GF-D8 (cell line): ENCODE measurements at regions not wholly inside any gene's neighbourhood (a gene's known extent, or its start where the extent isn't known, plus 50 kb on each side); places are given as distances from the start of the nearest gene placed in this dataset.

ENCODE experiments used
- DNase-seq: peaks from one replicate; lab custom pipeline; 2025; lab: John Stamatoyannopoulos, UW

DNA sequence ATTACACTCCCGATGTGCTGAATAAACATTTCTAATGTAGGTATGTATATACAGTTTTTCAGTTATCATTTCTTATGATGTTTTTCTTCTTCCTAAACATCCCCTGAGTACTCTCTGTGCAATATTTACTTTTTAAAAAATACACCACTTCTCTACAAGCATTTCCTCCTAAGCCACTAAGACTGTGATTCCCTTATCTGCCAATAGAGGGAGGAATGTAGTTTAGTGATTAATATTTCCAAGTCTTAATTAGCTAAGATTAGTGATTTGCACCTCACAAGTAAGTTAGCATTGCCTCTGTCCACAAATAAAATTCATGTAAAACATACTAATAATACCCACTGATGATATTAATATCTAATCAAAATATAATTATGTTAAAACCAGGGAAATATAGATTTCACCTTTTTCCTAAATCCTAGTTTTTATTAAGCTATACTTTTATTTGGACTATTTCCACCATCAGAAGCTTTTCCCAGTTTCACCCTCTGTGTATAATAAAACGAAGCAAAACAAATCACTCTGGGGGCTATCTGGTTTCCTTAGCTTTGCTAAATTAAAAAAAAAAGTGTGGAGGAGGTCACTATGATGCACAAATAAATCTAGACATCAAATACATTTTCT is 909.1 kb downstream of the FAT4 start:
- no peak for DNase-seq

DNA sequence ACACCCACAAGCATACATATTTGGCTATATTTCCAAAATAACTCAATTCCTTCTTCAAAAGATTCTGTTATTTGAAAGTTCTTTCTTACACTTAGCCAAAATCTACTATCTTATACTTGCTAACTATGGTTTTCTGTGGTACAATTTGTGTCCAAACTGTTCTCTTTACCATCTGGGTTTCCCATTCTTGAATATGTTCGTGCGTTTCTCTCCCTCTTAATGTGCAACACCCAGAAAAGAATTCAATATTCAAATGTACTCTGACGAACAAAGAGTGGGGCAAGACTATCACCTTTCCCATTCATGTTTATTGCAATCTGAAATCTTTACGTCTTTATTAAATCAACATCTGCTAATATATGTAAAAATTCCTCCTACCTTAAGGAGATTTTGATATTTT is 912.7 kb downstream of the FAT4 start:
- no peak for DNase-seq

DNA sequence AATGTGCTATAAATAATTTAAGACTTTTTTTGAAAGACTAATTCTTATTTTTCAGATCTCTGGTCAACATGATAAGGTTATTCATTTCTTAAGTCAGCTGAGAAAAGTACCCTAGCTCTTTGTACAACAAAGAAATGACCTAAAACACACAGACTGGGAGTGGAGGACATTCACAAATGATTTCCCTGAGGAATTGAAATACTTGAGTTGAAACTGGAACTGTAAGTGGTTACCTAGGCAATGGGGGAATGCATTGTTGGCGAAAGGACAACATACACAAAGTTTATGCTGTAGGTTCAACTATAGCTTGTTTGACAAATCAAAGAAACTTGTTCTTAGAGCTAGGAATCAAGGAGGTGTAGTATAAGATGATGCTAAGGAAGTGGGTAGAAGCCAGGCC is 915.5 kb downstream of the FAT4 start:
- no peak for DNase-seq

DNA sequence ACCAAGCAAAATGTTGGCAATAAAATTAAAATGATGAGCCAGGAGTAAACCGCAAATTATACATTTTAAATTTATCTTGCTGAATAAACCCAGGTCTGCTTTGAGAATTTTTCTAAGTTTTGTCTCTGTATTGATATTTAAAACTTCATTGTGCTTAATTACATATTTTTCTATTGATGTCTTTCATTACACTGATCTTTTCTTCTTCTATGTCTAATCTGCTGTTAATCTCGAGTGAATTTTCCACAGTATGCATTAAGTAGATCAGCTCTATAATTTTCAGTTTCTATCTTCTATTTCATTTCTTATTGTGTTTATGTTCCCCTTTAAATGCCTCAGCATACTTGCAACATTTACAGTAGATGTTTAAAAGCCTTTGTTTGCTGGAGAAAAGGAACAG is 918.7 kb downstream of the FAT4 start:
- no peak for DNase-seq

DNA sequence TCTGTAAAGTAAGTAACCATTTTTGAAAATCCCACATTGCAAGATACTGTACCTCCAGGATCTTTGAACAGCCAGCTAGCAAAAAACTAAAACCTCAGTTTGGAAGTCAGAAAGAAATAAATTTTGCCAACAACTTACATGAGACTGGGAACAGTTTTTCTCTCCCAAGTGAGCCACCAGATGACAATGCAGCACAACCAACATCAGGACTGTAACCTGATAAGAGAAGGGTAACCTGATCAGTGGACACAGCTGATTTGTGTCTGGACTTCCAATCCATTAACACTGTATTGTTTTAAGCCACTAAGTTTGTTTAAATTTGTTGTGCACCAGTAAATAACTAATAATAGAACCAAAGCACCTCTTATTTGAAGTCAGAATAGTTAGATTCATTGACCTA is 923.3 kb downstream of the FAT4 start:
- DNase-seq = no peak

DNA sequence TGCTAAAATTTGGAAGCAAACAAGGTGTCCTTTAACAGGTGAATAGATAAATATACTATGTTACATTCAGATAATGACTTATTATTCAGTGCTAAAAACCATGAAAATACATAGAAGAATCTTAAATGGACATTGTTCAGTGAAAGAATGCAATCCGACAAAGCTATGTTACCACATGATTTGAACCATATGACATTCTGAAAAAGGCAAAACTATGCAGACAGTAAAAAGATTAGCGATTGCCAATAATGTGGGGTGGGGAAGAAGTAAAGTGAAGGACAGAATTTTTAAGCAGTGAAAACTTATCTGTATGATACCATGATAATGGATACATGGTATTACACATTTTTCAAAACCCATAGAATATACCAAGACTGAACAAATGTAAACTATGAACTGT is 926.9 kb downstream of the FAT4 start:
- no peak for DNase-seq

DNA sequence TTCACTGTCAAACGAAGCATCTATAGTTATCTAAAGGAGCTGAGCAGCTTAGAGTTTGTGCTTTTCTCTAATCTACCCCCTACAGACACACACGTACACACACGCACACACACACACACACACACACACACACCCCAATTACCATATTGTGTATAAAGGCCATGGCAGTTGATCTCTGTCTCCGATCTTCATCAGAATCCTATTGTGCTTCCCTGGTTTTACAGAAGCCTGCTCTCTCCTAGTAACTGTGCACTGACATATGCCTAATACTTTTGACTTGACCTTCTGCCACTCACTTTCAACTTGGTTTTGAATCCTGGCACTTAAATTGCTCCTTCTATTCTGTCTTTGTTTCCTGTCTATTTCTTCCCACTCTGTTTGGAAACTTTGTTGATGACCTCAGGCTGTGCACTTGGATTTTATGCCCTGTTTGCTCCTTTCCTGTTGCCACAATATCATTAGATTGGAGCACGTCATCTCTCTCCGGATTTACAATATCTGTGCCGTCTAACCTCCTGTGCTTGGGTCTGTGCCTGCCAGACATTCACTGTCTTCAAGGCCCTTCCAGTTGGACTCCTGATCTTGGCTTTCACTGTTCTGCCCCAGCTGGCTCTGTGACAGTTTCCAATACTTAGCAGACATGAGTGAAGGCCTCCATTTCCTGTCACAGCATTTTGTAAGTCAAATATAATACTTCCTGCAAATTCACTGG is 928.1 kb downstream of the FAT4 start:
- no peak for DNase-seq

DNA sequence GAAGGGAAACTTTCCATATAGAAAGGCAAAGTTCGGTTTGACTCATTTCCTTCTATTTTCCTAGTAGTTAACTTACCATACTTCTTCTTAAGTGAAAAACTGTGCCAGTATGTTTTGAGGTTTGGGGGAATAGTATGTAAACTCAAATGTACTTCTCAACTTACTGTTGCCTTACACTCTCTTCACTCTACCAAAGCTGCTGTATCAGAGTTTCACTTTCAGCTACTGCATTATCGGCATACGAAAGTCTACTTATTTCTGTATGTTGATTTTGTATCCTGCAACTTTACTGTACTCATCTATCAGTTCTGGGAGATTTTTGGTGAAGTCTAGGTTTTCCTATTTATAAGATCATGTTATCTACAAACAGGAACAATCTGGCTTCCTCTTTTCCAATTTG is 932.7 kb downstream of the FAT4 start:
- no peak for DNase-seq

DNA sequence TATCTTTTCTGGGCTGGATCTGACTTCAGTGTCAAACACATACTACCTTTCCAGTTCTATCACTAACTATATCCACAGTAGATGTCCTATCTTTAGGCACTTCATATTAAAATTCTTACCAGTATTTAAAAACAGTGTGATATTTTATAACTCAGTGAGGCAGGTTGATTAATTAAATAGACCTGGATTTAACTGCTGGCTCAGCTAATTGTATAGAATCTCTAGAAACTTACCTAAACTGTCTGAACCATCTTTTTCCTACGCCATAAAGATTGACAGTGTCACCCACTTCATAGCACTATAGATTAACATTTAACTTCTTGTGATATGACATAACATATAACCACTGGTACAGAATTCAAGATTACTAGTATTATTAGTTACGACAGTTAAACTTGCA is 935.3 kb downstream of the FAT4 start:
- DNase-seq = no peak

DNA sequence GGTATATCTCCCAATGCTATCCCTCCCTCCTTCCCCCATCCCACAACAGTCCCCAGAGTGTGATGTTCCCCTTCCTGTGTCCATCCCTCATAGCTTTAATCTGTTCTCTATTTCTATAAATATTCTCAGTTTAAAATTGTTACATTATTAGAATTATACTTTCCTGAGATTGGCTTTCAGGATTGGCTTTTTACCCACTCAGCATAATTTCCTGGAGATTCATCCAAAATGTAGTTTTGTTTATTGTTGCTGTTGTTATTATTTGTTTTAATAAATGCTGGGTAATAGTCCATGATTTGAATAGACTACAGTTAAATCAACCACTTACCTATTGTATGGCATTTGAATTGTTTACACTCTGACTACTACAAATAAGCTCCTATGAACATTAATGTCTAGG is 936.4 kb downstream of the FAT4 start:
- no peak for DNase-seq

DNA sequence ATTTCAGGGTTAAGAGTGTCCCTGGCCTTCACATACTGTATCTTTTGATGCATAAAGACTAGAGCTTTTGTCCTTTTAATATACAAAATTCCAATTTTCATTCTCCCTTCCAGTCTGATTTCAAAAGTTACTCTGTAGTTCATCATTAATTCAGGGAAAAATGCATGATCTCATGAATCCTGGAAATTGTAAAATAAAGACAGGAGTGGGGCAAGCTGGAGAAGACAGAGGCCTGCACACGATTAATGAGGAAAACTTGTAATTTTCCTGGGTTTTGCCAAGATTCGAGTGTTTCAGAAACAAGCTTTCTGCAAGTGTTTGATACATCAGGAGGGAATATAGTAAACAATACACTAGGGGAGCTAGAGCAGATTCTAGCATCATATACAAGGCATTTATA is 947.9 kb downstream of the FAT4 start:
- no peak for DNase-seq

DNA sequence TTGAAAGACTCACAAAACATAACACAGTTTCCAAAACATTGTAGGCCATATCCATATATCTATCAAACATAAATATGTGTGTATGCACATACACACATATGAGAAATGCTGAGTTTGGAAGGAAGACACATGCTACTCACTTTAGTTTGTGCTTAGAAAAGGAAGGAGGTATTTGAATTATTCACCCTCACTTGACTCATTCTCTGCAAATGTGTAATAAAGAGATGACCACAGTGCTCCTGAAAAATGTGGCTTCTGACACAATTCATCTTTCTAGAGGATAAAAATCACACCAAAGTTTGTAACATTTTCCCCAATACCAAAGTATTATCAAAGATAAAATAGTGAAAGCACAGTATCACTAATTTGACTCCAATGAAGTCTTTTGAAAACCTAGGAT is 950.1 kb downstream of the FAT4 start:
- no peak for DNase-seq

DNA sequence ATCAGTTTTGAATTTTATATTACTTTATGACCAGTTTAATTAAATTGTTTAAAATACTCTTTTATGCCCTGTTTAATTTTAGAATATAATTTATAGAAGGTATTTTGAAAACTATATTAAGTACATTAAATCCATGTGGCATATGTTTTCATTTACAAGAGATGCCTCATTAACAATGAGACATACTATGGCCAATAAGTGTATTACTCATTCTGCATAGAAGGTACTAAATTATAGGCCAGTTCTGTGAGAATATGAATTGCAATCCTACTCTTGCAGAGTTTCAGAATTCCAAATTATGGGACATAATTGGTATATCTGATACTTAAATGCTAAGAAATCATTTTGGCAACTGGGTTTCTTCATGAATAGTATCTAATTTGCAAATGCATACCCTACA is 951.1 kb downstream of the FAT4 start:
- DNase-seq = no peak

DNA sequence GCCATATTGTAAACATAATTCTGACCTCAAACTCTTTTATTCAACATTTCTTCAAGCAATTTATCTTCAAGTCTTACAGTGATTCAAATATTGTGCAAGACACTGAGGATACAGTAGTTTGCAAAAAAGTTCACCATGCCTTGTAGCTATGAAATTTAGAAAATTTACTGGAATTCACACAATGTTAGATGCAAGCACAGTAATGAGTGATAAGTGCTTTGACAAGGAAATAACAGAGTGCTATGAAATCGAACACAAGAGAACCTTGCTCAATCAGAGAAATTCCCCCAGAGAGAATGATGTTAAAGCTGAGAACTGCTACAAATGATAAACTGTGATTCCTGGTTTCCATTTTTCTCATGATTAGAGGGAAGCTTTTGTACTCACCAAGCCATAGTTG is 952.9 kb downstream of the FAT4 start:
- DNase-seq = no peak

DNA sequence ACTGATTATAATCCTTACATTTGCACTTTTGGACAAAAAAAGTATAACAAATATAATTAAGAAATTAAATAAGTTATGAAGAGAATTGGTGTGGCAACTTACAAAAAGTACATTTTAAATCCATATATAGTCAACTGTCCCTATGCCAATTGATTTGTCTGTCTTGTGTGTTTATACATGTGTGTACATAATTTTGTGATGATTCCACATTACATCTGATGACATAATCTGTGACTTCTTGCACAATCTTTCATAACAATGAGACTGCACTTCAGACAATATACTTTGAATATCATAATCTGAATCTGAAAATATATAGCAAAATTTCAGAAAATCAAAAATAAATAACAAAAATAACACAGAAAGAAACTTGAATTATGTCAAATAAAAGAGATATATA is 953.4 kb downstream of the FAT4 start:
- DNase-seq = no peak

DNA sequence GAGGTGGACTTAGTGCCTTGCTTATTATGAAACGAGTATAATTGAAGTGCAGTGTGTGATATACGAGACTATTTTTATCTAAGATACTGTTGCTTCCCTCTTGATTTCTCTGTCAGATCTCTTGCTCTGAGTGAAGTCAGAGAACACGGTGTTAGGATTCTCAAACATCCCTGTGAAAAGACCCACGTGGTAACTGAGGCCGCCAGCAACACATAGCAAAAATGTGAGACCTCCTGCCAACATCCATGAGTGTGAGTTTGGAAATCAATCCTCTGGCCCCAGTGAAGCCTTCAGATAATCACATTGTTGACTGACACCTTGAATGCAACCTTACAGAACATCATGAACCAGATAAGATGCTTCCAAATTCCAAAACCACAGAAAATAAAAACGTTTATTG is 954.4 kb downstream of the FAT4 start:
- no peak for DNase-seq

DNA sequence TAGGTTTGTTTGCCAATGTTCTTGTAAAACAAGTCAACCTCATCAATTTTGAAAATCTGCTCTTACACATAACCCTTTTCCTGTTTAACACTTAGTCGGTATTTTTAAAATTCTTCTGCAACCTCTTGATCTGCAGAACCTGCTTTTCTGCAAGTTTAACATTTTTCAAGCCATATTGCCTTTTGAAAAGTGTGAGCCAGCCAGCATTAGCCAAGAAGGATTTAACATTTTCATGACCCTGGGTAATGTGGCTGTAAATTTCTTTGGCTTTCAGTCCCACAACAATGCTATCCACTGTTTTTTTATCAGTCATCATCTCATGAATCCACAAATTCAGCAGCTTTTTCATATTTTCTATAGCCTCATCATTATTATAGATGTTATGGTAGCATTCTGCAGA is 956.5 kb downstream of the FAT4 start:
- DNase-seq = no peak

DNA sequence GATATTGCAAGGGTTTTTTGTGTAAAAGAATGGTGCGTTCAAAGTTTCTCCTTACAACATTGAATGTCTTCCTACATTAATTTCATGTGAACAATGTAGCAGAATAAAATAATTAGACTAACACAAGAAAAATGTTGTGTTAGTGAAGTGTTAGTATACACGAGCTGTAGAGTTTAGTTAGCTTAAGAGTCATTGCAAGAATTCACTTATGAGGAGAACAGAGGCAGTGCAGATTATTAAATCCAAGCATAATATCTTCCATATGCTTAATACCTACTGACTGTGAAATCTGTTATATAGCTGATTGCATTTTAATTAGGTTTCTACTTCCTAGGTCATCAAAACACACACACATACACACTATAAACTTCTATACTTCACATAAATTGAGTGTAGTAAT is 959.0 kb downstream of the FAT4 start:
- DNase-seq = no peak

DNA sequence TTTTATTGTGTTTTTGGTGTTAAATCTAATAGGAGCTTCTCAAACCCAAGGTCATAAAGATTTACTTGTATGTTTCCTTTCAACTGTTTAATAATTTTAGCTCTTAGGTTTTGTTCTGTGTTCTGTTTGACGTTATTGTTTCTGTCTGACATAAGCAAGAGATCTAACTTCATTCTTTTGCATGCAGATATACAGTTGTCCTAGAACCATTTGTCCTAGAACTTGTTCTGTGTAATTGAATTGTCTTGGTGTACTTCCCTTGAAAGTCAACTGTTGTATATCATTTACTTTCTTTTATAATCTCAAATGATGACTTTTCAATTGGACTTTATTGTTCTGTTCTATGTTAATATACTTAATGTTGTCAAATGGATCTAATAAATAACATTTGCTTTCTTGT is 977.1 kb downstream of the FAT4 start:
- no peak for DNase-seq

DNA sequence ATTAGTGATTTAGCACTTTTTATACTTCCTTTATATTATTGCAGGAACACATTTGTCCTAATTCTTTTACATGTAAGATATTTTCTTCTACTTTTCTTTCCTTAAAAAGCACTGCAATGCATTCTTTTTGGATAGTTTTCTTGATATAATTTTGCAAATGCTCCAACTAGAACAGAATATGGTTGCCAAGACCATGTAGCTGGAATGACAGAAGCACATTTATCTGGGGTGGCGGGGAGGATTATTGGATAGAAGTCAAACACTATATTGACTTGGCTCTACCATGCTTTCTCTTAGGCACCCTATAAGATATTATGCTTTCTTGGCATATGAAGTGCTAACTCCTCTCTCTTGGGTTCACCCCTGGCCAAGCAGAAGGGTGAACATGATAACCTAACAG is 983.5 kb downstream of the FAT4 start:
- no peak for DNase-seq

DNA sequence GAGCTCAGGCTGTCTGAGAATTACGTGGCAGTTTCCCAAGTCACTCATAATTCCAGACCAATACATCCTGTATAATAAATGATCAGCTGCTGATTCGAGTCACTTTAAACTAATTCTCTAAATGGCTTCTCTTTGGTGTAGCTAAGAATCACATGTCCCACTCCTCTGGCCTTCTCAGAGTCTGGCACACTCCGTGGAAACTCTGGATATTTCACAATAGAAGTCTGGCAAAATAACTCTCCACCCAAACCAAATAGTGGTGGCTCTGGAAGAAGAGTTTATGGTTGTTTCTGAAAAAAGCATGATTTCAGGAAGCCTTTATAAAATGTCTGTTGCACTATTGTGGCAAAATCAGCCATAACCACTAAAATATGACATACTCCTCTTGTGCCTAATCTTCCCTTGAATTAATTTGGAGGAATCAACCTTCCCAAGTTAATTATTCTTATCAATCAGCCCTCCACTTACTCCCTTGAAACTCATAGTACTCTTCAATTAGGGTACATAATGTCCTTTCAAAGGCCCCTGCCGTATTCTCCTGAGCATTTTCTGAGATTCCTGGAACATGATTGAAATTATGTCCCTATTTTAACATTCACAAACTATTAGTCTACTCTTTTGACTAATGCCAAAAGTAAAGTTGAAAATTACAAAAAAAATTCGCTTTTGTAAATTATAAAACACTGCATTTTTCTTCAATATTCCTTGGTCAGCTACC is 991.6 kb downstream of the FAT4 start:
- DNase-seq = no peak

DNA sequence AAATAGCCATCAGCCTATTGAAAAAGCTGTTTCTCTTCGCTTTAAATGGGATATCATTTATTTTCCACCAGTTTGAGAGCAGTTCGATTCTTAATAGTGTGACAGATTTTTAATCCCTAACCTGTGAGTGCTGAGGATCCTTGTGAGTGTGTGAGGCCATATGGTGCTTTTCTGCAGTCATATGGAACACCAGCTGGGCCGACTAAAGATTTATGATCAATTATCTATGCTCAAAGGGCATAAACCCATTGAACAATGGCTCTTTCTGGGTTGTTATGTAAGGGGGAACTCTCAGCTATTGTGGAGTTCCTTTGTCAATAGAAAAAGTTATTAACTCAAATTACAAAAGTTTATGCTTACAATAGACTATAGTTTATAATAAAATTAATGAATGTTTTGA is 1003.6 kb downstream of the FAT4 start:
- DNase-seq = no peak

DNA sequence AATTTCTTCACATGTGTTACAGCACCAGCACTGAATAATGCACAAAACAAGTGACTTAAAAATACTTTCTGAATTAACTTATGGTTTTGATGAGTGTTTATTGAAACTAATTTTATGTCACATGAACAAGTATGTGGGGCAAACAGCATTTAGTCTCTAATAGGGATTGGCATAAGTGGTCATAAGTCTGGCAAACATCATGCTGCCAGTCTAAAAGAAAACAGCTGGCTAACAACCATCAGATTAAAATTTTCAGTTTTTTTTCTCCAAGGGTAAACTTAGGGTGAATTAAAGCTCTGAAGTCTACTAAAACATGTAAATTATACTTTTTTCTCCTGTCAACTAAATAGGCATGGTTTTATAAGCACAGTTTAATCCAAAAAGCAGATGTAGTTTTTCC is 1014.2 kb downstream of the FAT4 start:
- no peak for DNase-seq

DNA sequence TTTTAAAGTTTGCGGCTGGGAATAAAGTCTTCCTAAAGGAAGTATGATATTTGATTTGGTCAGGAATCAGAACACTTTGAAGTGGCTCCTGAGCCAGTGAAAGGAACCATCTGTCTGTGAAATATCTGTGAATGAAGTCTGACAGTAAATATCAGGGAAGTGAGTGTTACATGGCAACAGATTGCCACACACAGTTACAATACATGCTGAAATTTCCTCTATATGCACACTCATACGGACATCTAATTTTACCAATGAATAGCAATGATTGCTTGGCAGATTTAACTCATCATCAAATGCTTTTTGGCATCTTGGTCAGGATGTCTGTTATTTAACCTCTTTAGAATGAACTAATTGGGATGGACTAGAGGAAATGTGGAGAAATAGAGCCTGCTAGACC is 1023.8 kb downstream of the FAT4 start:
- DNase-seq = no peak
